ENCODE measurements at regions not wholly inside any gene's neighbourhood (a gene's known extent, or its start where the extent isn't known, plus 50 kb on each side); places are given as distances from the start of the nearest gene placed in this dataset.

- dilution Hi-C loops (cut with MboI; ENCODE audit: extremely low pct_ligation_motif_present, low sequenced_read_pairs) = no loop called here
- H4K20me1 ChIP-seq (replicated peaks; ENCODE audit: control insufficient read depth, extremely low read depth, insufficient read depth, low read length) = no peaks in the 10 kb centered on the region
- DNase-seq (ENCODE audit: low read depth, low spot score) = no peak
- no peaks in the 10 kb centered on the region for H3K27me3 ChIP-seq (ENCODE audit: control insufficient read depth in 2 of 2, insufficient read depth in 2 of 2, low read length in 2 of 2)
- H3K9me1 ChIP-seq (replicated peaks; ENCODE audit: control insufficient read depth, extremely low read depth, insufficient read depth, low read length) = no peaks in the 10 kb centered on the region
- no peak overlapping the region for H3K27ac ChIP-seq (ENCODE audit: insufficient read depth, low read depth, low read length)
- no peaks in the 10 kb centered on the region for H3K79me2 ChIP-seq (ENCODE audit: control insufficient read depth, insufficient read depth, low read length)
- H2AFZ ChIP-seq (ENCODE audit: low read depth, low read length) = no peak overlapping the region
- intact Hi-C loops (cut with micrococcal nuclease) = no loop called here
- no peaks in the 10 kb centered on the region for H3K4me1 ChIP-seq (ENCODE audit: control insufficient read depth, extremely low read depth, insufficient read depth, low read length)
- no peak for FAIRE-seq
- ChIA-PET CTCF (no interaction called here), POLR2A (no interaction called here)
- TF ChIP-seq EZH2 (IDR thresholded peaks at IDR 0.05; ENCODE audit: borderline replicate concordance, low read depth, low read length, severe bottlenecking) (no peak), FOS (IDR thresholded peaks at IDR 0.05; ENCODE audit: borderline replicate concordance, insufficient read depth, low read length) (no peak), MYC (IDR thresholded peaks at IDR 0.05; ENCODE audit: low read depth, low read length) (no peak), GATA2 (IDR thresholded peaks at IDR 0.05; ENCODE audit: insufficient read depth, insufficient read length, low read depth, low read length) (no peak), MAX (IDR thresholded peaks at IDR 0.05; ENCODE audit: insufficient read depth, insufficient read length) (no peak), POLR2A (IDR thresholded peaks at IDR 0.05; ENCODE audit: low read depth, low read length) (no peak), JUN (IDR thresholded peaks at IDR 0.05; ENCODE audit: borderline replicate concordance, insufficient read depth, insufficient read length, low read depth) (no peak), POLR2AphosphoS5 (IDR thresholded peaks at IDR 0.05; ENCODE audit: insufficient read depth, low read depth, low read length) (no peak)
- TF ChIP-seq, protein P1, sequence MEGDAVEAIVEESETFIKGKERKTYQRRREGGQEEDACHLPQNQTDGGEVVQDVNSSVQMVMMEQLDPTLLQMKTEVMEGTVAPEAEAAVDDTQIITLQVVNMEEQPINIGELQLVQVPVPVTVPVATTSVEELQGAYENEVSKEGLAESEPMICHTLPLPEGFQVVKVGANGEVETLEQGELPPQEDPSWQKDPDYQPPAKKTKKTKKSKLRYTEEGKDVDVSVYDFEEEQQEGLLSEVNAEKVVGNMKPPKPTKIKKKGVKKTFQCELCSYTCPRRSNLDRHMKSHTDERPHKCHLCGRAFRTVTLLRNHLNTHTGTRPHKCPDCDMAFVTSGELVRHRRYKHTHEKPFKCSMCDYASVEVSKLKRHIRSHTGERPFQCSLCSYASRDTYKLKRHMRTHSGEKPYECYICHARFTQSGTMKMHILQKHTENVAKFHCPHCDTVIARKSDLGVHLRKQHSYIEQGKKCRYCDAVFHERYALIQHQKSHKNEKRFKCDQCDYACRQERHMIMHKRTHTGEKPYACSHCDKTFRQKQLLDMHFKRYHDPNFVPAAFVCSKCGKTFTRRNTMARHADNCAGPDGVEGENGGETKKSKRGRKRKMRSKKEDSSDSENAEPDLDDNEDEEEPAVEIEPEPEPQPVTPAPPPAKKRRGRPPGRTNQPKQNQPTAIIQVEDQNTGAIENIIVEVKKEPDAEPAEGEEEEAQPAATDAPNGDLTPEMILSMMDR (IDR thresholded peaks at IDR 0.05; ENCODE audit: extremely low read depth in 1 of 2, insufficient read depth in 1 of 2, low read depth in 1 of 2, low read length in 2 of 2) = no peak
- H3K9me3 ChIP-seq (replicated peaks; ENCODE audit: control insufficient read depth, insufficient read depth, low read length) = no peaks in the 10 kb centered on the region
- H3K4me3 ChIP-seq (replicated peaks in 1 of 3; ENCODE audit: insufficient read depth in 1 of 3, low read depth in 1 of 3, low read length in 3 of 3) = no peak overlapping the region
- BruUV-seq (replicated peaks) = no TSS peak
- H3K36me3 ChIP-seq (ENCODE audit: control insufficient read depth in 2 of 2, extremely low read depth in 1 of 2, insufficient read depth in 2 of 2, low read length in 2 of 2) = no peaks in the 10 kb centered on the region
- no peak overlapping the region for H3K4me2 ChIP-seq (ENCODE audit: insufficient read depth, low read length)
- H3K9ac ChIP-seq (replicated peaks; ENCODE audit: extremely low read depth, insufficient read depth, low read length) = no peak overlapping the region
These were observed 250.5 kb upstream of the PDE4D start for GRCh38 chr5:60143942-60144549.

All from endothelial cell of umbilical vein (primary cell).